SK-N-SH (cell line): ENCODE measurements at regions not wholly inside any gene's neighbourhood (a gene's known extent, or its start where the extent isn't known, plus 50 kb on each side); places are given as distances from the start of the nearest gene placed in this dataset.
A peak's percentile ranks its signal among the peaks of the same experiment; 100 is the strongest.

Experiments
- CTCF ChIA-PET: fragments of 300-600, 350-600 bp; formaldehyde crosslinking; extraction: SDS; loops from one replicate; lab custom pipeline; 2021; lab: Yijun Ruan, JAX
- POLR2A ChIA-PET: fragments of 350-600 bp; sonication (Branson Sonifier 250); formaldehyde crosslinking; extraction: SDS; loops from one replicate; lab custom pipeline; 2020; ENCODE audit warnings: antibody characterized with exemption, inconsistent platforms; lab: Yijun Ruan, JAX
- DNase-seq: peaks from one replicate; pipeline ENCODE4 v3.0.0; 2012
- H2AFZ ChIP-seq: fragments of 200-600 bp; sonication (generic); 2 replicates; pipeline ENCODE4 v1.8.1; 2016; ENCODE audit warnings: antibody characterized with exemption, mild to moderate bottlenecking, low read depth
- H3F3A ChIP-seq: fragments of 200-600 bp; sonication (generic); replicated peaks from 2 replicates; pipeline ENCODE3; 2016; ENCODE audit warnings: antibody characterized with exemption, mild to moderate bottlenecking; ENCODE audit not compliant: insufficient read depth
- H3K27ac ChIP-seq, 2 experiments: fragments of 200-500 bp in 1 of 2; fragments of 200-600 bp in 1 of 2; sonication (Bioruptor generic) in 1 of 2; sonication (generic), shearing (Covaris generic) in 1 of 2; 2 replicates each; pipeline versions ENCODE4 v1.5.1 to v1.6.1; 2014 to 2016; ENCODE audit warnings: low read depth in 2 of 2, inconsistent platforms in 1 of 2, low read length in 1 of 2, mild to moderate bottlenecking in 1 of 2, mixed read lengths in 1 of 2
- H3K27me3 ChIP-seq: fragments of 200-600 bp; sonication (generic), shearing (Covaris generic); 2 replicates; pipeline ENCODE4 v1.6.1; 2016; ENCODE audit warnings: mixed run types; ENCODE audit not compliant: insufficient read depth
- H3K36me3 ChIP-seq, 2 experiments: fragments of 200-500 bp in 1 of 2; fragments of 200-600 bp in 1 of 2; sonication (Bioruptor generic) in 1 of 2; sonication (generic) in 1 of 2; replicated peaks in 1 of 2; 2 replicates each; pipeline versions ENCODE3 to v1.5.1; 2014 to 2016; ENCODE audit warnings: low read length in 1 of 2, mild to moderate bottlenecking in 1 of 2; ENCODE audit not compliant: insufficient read depth in 2 of 2, control insufficient read depth in 1 of 2
- H3K4me1 ChIP-seq, 2 experiments: fragments of 200-500 bp in 1 of 2; fragments of 200-600 bp in 1 of 2; sonication (Bioruptor generic) in 1 of 2; sonication (generic), shearing (Covaris generic) in 1 of 2; 2 replicates each; pipeline versions ENCODE4 v1.5.1 to v1.6.1; 2014 to 2016; ENCODE audit warnings: low read depth in 1 of 2, low read length in 1 of 2, mixed run types in 1 of 2; ENCODE audit not compliant: insufficient read depth in 2 of 2, control insufficient read depth in 1 of 2
- H3K4me2 ChIP-seq: fragments of 200-600 bp; sonication (generic), shearing (Covaris generic); 2 replicates; pipeline ENCODE4 v1.6.1; 2017; ENCODE audit warnings: mixed run types
- H3K4me3 ChIP-seq, 2 experiments: fragments of 200-500 bp in 1 of 2; fragments of 200-600 bp in 1 of 2; sonication (Bioruptor generic) in 1 of 2; sonication (generic), shearing (Covaris generic) in 1 of 2; 2 replicates each; pipeline versions ENCODE4 v1.5.1 to v1.8.1; 2014 to 2016; ENCODE audit warnings: low read depth in 2 of 2, inconsistent platforms in 1 of 2, low read length in 1 of 2, mild to moderate bottlenecking in 1 of 2, mixed read lengths in 1 of 2, moderate library complexity in 1 of 2
- H3K79me2 ChIP-seq: fragments of 200-600 bp; sonication (generic); 2 replicates; pipeline ENCODE4 v1.8.1; 2017; ENCODE audit warnings: mild to moderate bottlenecking; ENCODE audit not compliant: insufficient read depth
- H3K9ac ChIP-seq: fragments of 200-600 bp; sonication (generic); 2 replicates; pipeline ENCODE4 v1.6.1; 2017; ENCODE audit warnings: mixed run types
- H3K9me2 ChIP-seq: fragments of 200-600 bp; sonication (generic); 2 replicates; pipeline ENCODE4 v1.6.1; 2017; ENCODE audit warnings: mixed run types
- H3K9me3 ChIP-seq: fragments of 200-600 bp; sonication (generic); 2 replicates; pipeline ENCODE4 v1.6.1; 2017; ENCODE audit warnings: mixed run types, mild to moderate bottlenecking, moderate library complexity
- H4K20me1 ChIP-seq: fragments of 200-600 bp; sonication (generic); 2 replicates; pipeline ENCODE4 v1.6.1; 2017; ENCODE audit warnings: mild to moderate bottlenecking, mixed run types; ENCODE audit not compliant: insufficient read depth
- ELF1 ChIP-seq: IDR thresholded peaks from 2 replicates; pipeline ENCODE4 v1.4.0; 2012
- EP300 ChIP-seq, 2 experiments: IDR thresholded peaks; 2 replicates each; pipeline versions ENCODE4 v1.4.0 to v1.6.1; 2012; ENCODE audit warnings: borderline replicate concordance in 1 of 2, low read depth in 1 of 2, low read length in 1 of 2
- EZH2phosphoT487 ChIP-seq: fragments of 200-600 bp; sonication (generic); IDR thresholded peaks from 2 replicates; pipeline ENCODE4 v1.6.1; 2017; ENCODE audit warnings: low read depth, mixed run types, mild to moderate bottlenecking, antibody characterized with exemption, moderate library complexity, borderline replicate concordance
- FOXJ3 ChIP-seq: sonication (generic); formaldehyde crosslinking; IDR thresholded peaks from 2 replicates; pipeline ENCODE4 v1.5.1; 2020; ENCODE audit warnings: mild to moderate bottlenecking, missing genetic modification reagents
- MXI1 ChIP-seq: IDR thresholded peaks from 2 replicates; pipeline ENCODE4 v1.6.1; 2012; ENCODE audit warnings: mild to moderate bottlenecking, low read depth, low read length, improper control_type of control experiment
- NFIC ChIP-seq: IDR thresholded peaks from 2 replicates; pipeline ENCODE4 v1.4.0; 2012; ENCODE audit warnings: borderline replicate concordance
- RAD21 ChIP-seq: IDR thresholded peaks from 2 replicates; pipeline ENCODE4 v1.6.1; 2012; ENCODE audit warnings: mild to moderate bottlenecking, low read length
- RXRA ChIP-seq: IDR thresholded peaks from 2 replicates; pipeline ENCODE4 v1.4.0; 2012; ENCODE audit warnings: low read depth, mild to moderate bottlenecking, borderline replicate concordance
- WGBS: methylation state at CpG from one replicate; pipeline ENCODE4 v1.1.6; 2017; ENCODE audit warnings: low lambda C conversion rate; 5-methylcytosine and 5-hydroxymethylcytosine counted together
- TF ChIP-seq, protein P1 (sequence below): IDR thresholded peaks from 2 replicates; pipeline ENCODE4 v1.6.1; 2012; ENCODE audit warnings: mild to moderate bottlenecking, low read depth, low read length, moderate library complexity
- TF ChIP-seq, protein P2 (sequence below): fragments of 150-350 bp; IDR thresholded peaks from 2 replicates; pipeline ENCODE4 v1.6.1; 2017; ENCODE audit warnings: antibody characterized with exemption, low read length, low read depth, borderline replicate concordance
- TF ChIP-seq, protein P3 (sequence below): IDR thresholded peaks from 2 replicates; pipeline ENCODE4; 2012

DNA sequence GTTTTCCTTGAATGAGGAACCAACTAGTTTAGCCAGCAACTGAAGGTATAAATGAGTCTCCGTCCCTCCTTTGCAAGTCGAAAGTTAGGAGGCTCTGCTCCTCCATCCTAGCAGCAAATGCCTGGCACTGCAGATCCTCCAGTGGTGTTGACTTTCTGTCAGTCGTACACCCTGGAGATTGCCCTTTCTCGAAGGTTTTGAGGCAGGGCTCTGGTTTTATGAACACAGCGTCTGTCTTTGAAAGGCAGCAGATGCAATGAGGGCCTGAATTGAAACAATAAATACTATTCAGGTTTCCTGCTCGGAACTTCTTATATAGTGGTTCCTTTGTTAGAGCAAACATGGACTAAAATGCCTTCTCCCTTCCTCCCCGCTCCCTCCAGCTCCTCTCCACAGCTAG, 284.0 kb downstream of the TMEM38B start (continued):
- TF ChIP-seq, protein P1, sequence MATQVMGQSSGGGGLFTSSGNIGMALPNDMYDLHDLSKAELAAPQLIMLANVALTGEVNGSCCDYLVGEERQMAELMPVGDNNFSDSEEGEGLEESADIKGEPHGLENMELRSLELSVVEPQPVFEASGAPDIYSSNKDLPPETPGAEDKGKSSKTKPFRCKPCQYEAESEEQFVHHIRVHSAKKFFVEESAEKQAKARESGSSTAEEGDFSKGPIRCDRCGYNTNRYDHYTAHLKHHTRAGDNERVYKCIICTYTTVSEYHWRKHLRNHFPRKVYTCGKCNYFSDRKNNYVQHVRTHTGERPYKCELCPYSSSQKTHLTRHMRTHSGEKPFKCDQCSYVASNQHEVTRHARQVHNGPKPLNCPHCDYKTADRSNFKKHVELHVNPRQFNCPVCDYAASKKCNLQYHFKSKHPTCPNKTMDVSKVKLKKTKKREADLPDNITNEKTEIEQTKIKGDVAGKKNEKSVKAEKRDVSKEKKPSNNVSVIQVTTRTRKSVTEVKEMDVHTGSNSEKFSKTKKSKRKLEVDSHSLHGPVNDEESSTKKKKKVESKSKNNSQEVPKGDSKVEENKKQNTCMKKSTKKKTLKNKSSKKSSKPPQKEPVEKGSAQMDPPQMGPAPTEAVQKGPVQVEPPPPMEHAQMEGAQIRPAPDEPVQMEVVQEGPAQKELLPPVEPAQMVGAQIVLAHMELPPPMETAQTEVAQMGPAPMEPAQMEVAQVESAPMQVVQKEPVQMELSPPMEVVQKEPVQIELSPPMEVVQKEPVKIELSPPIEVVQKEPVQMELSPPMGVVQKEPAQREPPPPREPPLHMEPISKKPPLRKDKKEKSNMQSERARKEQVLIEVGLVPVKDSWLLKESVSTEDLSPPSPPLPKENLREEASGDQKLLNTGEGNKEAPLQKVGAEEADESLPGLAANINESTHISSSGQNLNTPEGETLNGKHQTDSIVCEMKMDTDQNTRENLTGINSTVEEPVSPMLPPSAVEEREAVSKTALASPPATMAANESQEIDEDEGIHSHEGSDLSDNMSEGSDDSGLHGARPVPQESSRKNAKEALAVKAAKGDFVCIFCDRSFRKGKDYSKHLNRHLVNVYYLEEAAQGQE, result no peak
- TF ChIP-seq MXI1 (no peak), RXRA (no peak)
- TF ChIP-seq, protein P2, sequence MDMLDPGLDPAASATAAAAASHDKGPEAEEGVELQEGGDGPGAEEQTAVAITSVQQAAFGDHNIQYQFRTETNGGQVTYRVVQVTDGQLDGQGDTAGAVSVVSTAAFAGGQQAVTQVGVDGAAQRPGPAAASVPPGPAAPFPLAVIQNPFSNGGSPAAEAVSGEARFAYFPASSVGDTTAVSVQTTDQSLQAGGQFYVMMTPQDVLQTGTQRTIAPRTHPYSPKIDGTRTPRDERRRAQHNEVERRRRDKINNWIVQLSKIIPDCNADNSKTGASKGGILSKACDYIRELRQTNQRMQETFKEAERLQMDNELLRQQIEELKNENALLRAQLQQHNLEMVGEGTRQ, result no peak

DNA sequence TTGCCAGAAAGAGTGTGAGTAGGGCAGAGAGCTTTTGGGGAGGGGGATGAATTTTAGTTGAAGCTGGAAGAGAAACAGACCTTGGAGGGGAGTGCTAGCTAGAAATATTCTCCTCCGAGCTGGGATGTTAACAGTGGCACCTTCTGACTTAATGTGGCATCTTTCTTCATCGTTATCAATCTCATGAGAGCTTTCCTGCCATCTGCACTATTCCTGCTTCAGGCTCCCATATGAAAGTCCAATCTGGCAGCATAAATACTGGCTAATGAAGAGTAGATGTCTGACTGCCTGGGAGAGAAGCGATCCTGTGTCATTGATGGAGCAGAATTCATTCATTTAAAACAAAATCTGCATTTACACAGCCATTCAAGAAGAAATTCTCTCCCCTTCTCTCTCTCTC, 284.5 kb downstream of the TMEM38B start:
- peak; percentile 10 for DNase-seq
- ChIA-PET CTCF (interaction anchor here (0.9 to 1.4 kb wide), 5 partner anchors 22 to 719 kb away, joined by 3 to 4 read pairs (median 4); no protein-coding TSS in a partner anchor), POLR2A (interaction anchor here (2.0 kb wide), 1 partner anchor 74 kb away, joined by 9 read pairs; no protein-coding TSS in a partner anchor)
- Histone ChIP-seq H3F3A (no peaks in the 10 kb centered on the region), H3K36me3 (no peaks in the 10 kb centered on the region), H2AFZ (no peak overlapping the region), H3K9me3 (no peaks in the 10 kb centered on the region), H3K79me2 (no peaks in the 10 kb centered on the region), H3K27ac (peak overlapping the region in 1 of 2 experiments; percentile 95; a peak in 2 of 4 replicates), H3K27me3 (no peaks in the 10 kb centered on the region), H4K20me1 (no peaks in the 10 kb centered on the region), H3K9me2 (no peaks in the 10 kb centered on the region), H3K4me3 (no peak overlapping the region), H3K4me2 (no peak overlapping the region), H3K9ac (no peak overlapping the region), H3K4me1 (peaks cover 0 to 29% of the 10 kb centered on the region in 2 experiments; a peak in 2 of 4 replicates)
- WGBS, result 13% methylated on average over 3 of the region's 3 CpGs
- TF ChIP-seq RAD21 (peak; percentile 34), EP300 (IDR thresholded peaks at IDR 0.05; ENCODE audit: borderline replicate concordance in 1 of 2, low read depth in 1 of 2, low read length in 1 of 2) (peak in 1 of 2 experiments; percentile 62; a peak in 2 of 4 replicates), NFIC (no peak), ELF1 (no peak), FOXJ3 (CRISPR knock-in tag) (no peak), EZH2phosphoT487 (no peak)
- TF ChIP-seq, protein P3, sequence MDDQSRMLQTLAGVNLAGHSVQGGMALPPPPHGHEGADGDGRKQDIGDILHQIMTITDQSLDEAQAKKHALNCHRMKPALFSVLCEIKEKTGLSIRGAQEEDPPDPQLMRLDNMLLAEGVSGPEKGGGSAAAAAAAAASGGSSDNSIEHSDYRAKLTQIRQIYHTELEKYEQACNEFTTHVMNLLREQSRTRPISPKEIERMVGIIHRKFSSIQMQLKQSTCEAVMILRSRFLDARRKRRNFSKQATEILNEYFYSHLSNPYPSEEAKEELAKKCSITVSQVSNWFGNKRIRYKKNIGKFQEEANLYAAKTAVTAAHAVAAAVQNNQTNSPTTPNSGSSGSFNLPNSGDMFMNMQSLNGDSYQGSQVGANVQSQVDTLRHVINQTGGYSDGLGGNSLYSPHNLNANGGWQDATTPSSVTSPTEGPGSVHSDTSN, result no peak
